OCI-LY3 (cell line): ENCODE measurements at regions not wholly inside any gene's neighbourhood (a gene's known extent, or its start where the extent isn't known, plus 50 kb on each side); places are given as distances from the start of the nearest gene placed in this dataset.

Source experiments
- EZH2phosphoT487 ChIP-seq: fragments of 200-600 bp; shearing (Covaris generic); IDR thresholded peaks from 2 replicates; pipeline ENCODE4 v1.6.1; 2018; ENCODE audit warnings: antibody characterized with exemption, mixed run types, low read depth
- TF ChIP-seq, protein P1 (sequence below): fragments of 200-600, 300-600 bp; sonication (generic); IDR thresholded peaks from 2 replicates; pipeline ENCODE4 v1.5.1; 2014; ENCODE audit warnings: antibody characterized with exemption, low read length, low read depth

DNA sequence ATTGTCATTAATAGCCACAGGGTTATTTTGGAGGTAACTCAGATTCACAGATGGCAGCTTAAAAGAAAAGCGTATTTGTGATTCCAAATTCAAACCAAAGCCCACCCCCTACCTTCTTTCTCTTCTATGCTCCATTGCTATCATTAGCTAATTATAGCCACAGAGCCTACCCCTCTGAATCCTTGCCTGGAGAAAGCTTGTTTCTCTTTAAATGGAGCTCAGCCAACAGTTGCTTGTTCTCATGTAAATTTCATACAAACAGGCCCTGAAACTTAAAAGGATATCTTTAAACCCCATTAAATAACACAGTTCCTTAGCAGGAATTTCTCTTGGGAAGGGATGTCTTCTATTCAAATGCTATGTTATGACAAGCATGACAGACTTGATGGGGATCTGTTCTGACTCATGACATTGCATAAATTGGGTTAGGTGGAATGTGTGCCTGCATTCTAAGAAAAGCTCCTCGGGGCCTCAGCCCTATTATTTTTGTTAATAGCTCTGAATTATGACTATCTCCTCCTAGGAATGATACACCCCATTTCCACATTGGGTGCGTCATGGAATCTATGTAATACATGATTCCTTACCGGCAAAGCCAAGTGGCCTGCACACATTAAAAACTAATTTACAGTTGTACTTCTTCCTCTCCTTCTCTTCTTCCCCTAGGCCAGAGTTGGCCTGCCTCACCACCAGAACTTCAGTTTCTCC is 265.8 kb downstream of the TAFA4 start:
- TF ChIP-seq, protein P1, sequence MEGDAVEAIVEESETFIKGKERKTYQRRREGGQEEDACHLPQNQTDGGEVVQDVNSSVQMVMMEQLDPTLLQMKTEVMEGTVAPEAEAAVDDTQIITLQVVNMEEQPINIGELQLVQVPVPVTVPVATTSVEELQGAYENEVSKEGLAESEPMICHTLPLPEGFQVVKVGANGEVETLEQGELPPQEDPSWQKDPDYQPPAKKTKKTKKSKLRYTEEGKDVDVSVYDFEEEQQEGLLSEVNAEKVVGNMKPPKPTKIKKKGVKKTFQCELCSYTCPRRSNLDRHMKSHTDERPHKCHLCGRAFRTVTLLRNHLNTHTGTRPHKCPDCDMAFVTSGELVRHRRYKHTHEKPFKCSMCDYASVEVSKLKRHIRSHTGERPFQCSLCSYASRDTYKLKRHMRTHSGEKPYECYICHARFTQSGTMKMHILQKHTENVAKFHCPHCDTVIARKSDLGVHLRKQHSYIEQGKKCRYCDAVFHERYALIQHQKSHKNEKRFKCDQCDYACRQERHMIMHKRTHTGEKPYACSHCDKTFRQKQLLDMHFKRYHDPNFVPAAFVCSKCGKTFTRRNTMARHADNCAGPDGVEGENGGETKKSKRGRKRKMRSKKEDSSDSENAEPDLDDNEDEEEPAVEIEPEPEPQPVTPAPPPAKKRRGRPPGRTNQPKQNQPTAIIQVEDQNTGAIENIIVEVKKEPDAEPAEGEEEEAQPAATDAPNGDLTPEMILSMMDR = no peak
- TF ChIP-seq EZH2phosphoT487 = no peak
